Upper lobe of right lung (tissue), 1 donor: ENCODE measurements at regions not wholly inside any gene's neighbourhood (a gene's known extent, or its start where the extent isn't known, plus 50 kb on each side); places are given as distances from the start of the nearest gene placed in this dataset.
"Not testable (repeated sequence)": the region's sequence is repeated elsewhere in the genome, so short reads cannot be mapped to it uniquely, and the experiment has no call there.

Experiments used
- ATAC-seq: fragments of 200-7000 bp; cut with Tn5 transposase; one replicate; pipeline ENCODE4 v1.9.1; 2020; ENCODE audit warnings: mild to moderate bottlenecking, moderate library complexity
- DNase-seq: peaks from one replicate; pipeline ENCODE4 v3.0.0-alpha.2; 2020
- H3K27ac ChIP-seq: fragments of 200-600 bp; one replicate; pipeline ENCODE4 v1.8.0; 2022
- H3K27me3 ChIP-seq: fragments of 200-600 bp; one replicate; pipeline ENCODE4 v1.8.0; 2022; ENCODE audit warnings: mild to moderate bottlenecking
- H3K36me3 ChIP-seq: fragments of 200-600 bp; one replicate; pipeline ENCODE4 v1.8.0; 2022
- H3K4me1 ChIP-seq: fragments of 200-600 bp; one replicate; pipeline ENCODE4 v1.8.0; 2022
- H3K4me3 ChIP-seq: fragments of 200-600 bp; one replicate; pipeline ENCODE4 v1.8.0; 2022; ENCODE audit warnings: mild to moderate bottlenecking
- H3K9me3 ChIP-seq: fragments of 200-600 bp; one replicate; pipeline ENCODE4 v1.8.0; 2022
- intact Hi-C: fragments of 100-400 bp; cut with DNase I; formaldehyde crosslinking; loops from one replicate; pipeline ENCODE4 v1.11.0; 2022
- TF ChIP-seq, protein P1 (sequence below): fragments of 200-600 bp; IDR thresholded peaks from one replicate; pipeline ENCODE4 v1.8.0; 2022; ENCODE audit warnings: antibody characterized with exemption
- donor health status: DM: no; HTN: yes; CAD: no; lungs with severe emphysema.

- Histone ChIP-seq H3K36me3 (no peaks in the 10 kb centered on the region), H3K4me3 (no peak overlapping the region), H3K27ac (no peak overlapping the region), H3K9me3 (no peaks in the 10 kb centered on the region), H3K27me3 (no peaks in the 10 kb centered on the region), H3K4me1 (peaks cover 10% of the 10 kb centered on the region)
- DNase-seq (peak; percentile 76), ATAC-seq (peak; percentile 76)
- TF ChIP-seq, protein P1, sequence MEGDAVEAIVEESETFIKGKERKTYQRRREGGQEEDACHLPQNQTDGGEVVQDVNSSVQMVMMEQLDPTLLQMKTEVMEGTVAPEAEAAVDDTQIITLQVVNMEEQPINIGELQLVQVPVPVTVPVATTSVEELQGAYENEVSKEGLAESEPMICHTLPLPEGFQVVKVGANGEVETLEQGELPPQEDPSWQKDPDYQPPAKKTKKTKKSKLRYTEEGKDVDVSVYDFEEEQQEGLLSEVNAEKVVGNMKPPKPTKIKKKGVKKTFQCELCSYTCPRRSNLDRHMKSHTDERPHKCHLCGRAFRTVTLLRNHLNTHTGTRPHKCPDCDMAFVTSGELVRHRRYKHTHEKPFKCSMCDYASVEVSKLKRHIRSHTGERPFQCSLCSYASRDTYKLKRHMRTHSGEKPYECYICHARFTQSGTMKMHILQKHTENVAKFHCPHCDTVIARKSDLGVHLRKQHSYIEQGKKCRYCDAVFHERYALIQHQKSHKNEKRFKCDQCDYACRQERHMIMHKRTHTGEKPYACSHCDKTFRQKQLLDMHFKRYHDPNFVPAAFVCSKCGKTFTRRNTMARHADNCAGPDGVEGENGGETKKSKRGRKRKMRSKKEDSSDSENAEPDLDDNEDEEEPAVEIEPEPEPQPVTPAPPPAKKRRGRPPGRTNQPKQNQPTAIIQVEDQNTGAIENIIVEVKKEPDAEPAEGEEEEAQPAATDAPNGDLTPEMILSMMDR: no peak
- intact Hi-C loops: no loop called here
These were observed 91.5 kb downstream of the IER5 start for GRCh38 chr1:181179987-181180365.

DNA sequence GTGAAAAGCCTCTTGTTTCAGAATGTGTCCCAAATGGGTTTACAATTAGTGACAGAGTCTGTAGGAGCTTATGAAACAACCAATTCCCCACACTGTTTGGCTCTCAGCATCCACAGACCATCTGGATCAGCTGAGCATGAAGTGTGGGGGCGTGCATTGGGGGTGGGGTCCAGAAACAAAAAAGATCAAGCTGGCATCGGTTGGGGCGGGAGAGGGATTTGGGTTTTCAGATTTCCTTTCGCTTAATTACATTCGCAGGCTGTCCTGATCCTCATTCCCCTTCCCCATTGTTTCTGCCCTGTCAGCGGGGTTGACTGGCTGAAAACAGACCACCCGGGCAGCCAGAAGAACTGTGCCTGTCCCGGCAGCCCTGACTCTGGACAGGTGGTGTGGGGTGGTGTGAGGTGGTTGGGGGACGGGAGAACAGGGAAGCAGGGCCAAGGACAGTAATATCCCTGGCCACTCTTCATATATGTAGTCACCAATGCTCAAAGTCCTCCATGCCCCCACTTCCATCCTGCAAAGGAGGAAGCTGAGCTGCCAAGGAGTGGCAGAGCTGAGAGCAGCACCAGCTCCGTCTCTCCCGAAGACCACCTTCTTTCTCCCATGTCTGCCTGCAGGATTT, 92.0 kb downstream of the IER5 start:
- Histone ChIP-seq H3K9me3 (no peaks in the 10 kb centered on the region), H3K27me3 (no peaks in the 10 kb centered on the region), H3K4me1 (peaks cover 10% of the 10 kb centered on the region), H3K36me3 (no peaks in the 10 kb centered on the region), H3K27ac (no peak overlapping the region), H3K4me3 (no peak overlapping the region)
- DNase-seq (no peak), ATAC-seq (no peak)
- intact Hi-C loops: no loop called here
- TF ChIP-seq, protein P1: no peak

- H3K4me1 ChIP-seq: peaks cover 10% of the 10 kb centered on the region
- H3K9me3 ChIP-seq: no peaks in the 10 kb centered on the region
- no peak for ATAC-seq
- TF ChIP-seq, protein P1: no peak
- H3K4me3 ChIP-seq: no peak overlapping the region
- no peak overlapping the region for H3K27ac ChIP-seq
- no peak for DNase-seq
- no peaks in the 10 kb centered on the region for H3K27me3 ChIP-seq
- intact Hi-C loops: no loop called here
- H3K36me3 ChIP-seq: no peaks in the 10 kb centered on the region
These were observed 93.5 kb downstream of the IER5 start for GRCh38 chr1:181181792-181182585.

- Histone ChIP-seq H3K4me3 (no peak overlapping the region), H3K4me1 (peaks cover 6% of the 10 kb centered on the region), H3K27me3 (no peaks in the 10 kb centered on the region), H3K27ac (no peak overlapping the region), H3K36me3 (no peaks in the 10 kb centered on the region), H3K9me3 (no peaks in the 10 kb centered on the region)
- ATAC-seq: no peak
- TF ChIP-seq, protein P1: no peak
- no peak for DNase-seq
- intact Hi-C loops: loop anchor here (5.0 kb wide), 1 partner anchor 243 kb away; no protein-coding TSS in a partner anchor
These were observed 96.1 kb downstream of the IER5 start for GRCh38 chr1:181184621-181185020.

DNA sequence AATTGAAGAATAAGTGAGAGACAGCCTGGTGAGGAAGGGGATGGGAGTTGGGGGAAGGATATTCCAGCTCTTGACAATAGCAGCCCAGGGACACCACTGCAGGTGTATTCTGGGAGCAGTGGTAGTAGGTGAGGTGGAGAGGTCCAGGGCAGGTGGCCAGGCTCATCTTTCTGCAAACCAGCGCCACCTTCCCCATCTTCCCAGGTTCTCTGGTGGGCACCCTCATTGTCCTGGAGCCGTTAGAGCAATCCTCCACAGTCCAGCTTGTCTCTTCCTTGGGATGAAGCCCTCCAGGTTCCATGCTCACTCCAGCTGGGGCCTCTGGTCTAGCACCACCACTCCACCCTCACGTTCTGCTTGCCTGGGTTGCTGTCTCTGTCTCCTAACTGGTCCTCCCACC, 97.0 kb downstream of the IER5 start:
- Histone ChIP-seq H3K9me3 (no peaks in the 10 kb centered on the region), H3K27ac (no peak overlapping the region), H3K4me3 (no peak overlapping the region), H3K4me1 (no peaks in the 10 kb centered on the region), H3K27me3 (no peaks in the 10 kb centered on the region), H3K36me3 (no peaks in the 10 kb centered on the region)
- intact Hi-C loops: loop anchor here (5.0 kb wide), 1 partner anchor 242 kb away; no protein-coding TSS in a partner anchor
- TF ChIP-seq, protein P1: no peak
- no peak for DNase-seq
- ATAC-seq: no peak

DNA sequence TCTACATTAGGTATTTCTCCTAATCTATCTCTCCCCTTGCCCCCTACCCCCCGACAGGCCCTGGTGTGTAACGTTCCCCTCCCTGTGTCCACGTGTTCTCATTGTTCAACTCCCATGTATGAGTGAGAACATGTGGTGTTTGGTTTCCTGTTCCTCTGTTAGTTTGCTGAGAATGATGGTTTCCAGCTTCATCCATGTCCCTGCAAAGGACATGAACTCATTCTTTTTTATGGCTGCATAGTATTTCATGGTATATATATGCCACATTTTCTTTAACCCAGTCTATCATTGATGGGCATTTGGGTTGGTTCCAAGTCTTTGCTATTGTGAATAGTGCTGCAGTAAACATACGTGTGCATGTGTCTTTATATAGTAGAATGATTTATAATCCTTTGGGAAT, 97.6 kb downstream of the IER5 start:
- H3K36me3 ChIP-seq, H3K4me1 ChIP-seq, H3K4me3 ChIP-seq, H3K9me3 ChIP-seq, H3K27me3 ChIP-seq, H3K27ac ChIP-seq, ATAC-seq, DNase-seq: not testable (repeated sequence)
- intact Hi-C loops: loop anchor here (5.0 kb wide), 1 partner anchor 241 kb away; no protein-coding TSS in a partner anchor
